Suppressor macrophage treated with lipopolysaccharide for 1 hour (primary cell): ENCODE measurements at regions not wholly inside any gene's neighbourhood (a gene's known extent, or its start where the extent isn't known, plus 50 kb on each side); places are given as distances from the start of the nearest gene placed in this dataset.

ENCODE experiments used
- DNase-seq, 3 donors: peaks; one replicate each; pipeline ENCODE4 v3.0.0-alpha.2; 2020 to 2022

DNA sequence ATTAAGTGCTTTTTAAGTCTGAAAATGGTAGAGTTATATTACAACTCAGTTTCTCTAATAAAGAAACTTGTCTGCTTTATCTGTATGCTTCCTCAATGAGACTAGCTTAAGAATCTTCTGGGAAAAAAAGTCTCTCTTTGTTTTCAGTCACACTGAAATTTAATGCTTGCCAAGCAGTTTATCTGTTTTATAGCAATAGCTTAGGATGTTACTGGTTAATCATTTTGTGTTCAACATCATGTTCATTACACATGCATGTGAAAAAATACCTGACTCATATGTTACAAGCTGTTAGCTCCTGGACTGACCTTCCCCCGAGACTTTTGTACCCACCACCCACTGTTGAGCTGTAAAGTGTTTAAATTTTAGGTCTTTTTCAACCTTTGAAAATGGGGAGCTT lies 706.2 kb upstream of the CBLB start:
- DNase-seq = no peak

- no peak for DNase-seq
These were observed 708.4 kb upstream of the CBLB start for GRCh38 chr3:106577241-106577640.

GRCh38 chr3:106578911-106579310 lies 710.1 kb upstream of the CBLB start:
- DNase-seq = no peak

DNA sequence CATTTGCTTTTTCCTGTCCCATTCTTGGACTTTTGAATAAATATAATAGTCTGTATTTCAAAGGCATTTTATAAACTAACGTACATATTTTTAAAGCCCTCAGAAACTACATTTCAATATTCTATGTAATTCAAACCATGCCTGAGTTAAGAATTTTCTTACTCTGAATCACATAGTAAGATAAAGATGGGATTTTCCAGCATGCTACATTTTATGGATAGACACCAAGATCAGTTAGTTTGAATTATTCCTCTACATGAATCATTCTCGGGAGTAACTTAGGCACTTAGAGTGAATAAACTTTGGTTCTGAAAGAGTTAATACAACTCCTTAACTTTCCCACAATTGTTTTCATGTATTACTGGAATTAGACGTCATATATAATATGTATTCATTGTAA lies 713.3 kb upstream of the CBLB start:
- DNase-seq = no peak

GRCh38 chr3:106587551-106587950 lies 718.7 kb upstream of the CBLB start:
- DNase-seq = no peak

GRCh38 chr3:106588739-106589138 lies 719.9 kb upstream of the CBLB start:
- no peak for DNase-seq

GRCh38 chr3:106589311-106589942 lies 720.6 kb upstream of the CBLB start:
- peak in 1 of 3 donors; percentile 4 for DNase-seq

DNA sequence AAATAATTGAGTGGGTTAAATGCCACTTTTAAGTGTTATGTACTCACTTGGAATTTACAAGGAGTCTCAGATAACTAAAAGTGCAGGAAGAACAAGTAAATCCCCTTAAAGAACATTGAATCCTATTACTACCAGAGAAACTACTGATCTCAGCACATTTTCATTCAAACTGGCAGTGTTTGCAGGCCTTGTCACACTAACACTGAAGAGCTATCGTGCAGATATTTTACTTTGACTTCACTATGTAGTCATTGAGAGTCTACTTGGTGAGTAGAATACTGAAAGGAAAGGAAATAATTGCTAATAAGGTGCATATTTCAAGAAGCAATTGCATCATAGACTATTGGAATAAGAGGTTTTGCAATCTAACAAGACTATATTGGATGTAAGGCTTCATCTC lies 721.4 kb upstream of the CBLB start:
- DNase-seq = no peak

DNA sequence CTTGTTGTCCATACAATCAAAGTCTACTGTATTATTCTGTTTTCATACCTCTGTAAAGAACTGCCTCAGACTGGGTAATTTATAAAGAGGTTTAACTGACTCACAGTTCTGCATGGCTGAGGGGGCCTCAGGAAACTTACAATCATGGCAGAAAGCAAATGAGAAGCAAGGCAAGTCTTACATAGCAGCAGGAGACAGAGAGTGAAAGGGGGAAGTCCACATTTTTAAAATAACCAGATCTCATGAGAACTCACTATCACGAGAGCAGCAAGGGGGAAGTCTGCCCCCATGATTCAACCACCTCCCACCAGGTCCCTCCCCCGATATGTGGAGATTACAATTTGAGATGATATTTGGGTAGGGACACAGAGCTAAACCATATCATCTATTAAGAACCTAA lies 724.6 kb upstream of the CBLB start:
- peak; percentile 8 to 19 (median 15) for DNase-seq

DNA sequence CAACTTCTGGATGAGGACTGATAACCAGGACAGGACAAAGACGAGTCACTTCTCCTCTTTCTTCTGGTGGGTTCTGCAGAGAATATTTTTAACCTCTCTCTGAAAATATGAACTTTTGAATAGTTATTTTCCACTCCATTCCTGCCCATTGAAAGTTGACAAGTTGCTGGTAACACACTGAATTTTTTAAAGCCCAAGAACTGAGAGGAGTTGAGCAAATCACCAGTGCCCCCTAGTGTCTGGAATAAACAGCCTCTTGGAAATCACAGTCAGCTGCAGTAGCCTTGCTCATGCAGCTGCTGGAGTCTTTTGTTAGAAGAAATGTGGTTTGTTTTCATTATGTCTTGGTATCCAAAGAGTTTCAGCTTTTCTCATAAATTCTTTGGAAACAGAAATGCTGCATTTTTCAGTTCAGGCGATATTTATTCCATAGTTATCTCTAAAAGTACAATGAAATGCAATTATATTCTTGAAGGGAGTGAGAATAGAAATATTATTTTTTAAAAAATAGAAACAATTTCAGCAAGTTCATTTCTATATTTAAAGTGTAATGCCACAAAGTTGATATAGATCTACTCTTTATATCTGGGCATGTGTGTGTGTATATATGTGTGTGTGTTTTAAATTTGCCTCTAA lies 741.0 kb upstream of the CBLB start:
- peak; percentile 65 to 82 (median 73) for DNase-seq

- no peak for DNase-seq
These were observed 741.6 kb upstream of the CBLB start for GRCh38 chr3:106610362-106610959.

DNA sequence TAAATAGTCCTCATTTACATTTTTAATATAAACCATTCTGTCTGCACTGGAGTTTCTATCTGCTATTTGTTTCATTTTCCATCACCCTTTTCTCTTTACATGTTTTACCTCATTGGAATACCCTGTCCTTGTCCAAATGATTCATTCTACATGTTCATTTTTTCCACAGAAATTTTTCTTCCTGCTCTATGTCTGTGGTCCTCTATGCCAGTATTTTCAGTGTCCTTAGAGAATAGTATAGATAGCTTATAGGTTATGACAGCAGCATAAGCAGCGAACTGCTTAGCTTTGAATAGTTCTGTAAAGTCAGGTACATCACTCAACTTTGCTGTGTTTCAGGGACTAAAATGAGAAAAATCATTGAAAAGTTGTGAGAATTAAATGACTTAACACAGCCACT lies 742.3 kb upstream of the CBLB start:
- no peak for DNase-seq

DNA sequence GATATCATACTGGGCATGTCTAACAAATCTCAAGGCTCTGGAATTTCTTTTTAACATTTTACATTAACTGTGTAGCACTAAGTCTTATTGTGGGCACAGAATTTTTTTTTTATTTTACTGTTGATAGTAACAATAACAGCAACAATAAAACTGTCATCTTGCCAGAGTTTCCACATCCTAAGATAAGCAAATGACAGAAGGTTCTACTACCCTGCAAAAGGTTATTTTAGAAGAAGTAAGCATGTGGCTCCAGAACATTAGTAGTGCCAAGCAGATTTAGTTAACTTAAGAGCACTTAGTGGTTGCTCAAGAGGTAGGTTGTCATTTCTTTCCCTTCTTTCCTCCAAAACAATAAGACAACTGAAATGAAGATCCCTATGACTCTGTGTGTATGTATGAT lies 743.0 kb upstream of the CBLB start:
- no peak for DNase-seq

DNA sequence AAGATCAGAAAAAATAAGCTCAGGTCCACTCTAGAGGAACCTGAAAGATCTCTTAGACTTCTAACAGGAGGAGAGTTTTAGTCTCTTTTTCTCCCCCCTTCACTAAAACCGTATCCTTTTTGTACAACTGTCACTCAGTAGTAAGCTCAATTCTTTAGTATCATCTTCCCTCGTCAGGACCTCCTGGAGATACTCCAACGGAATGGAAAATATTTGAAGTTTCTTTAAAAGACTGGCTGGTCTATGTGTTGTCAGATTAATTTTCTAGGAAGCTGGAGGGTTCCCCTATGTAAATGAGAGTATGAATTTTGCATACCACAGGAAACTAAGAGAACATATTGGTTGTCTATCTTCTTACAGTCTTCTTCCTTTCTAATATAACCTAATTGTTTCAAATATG lies 747.7 kb upstream of the CBLB start:
- no peak for DNase-seq

- no peak for DNase-seq
These were observed 748.5 kb upstream of the CBLB start for GRCh38 chr3:106617276-106617675.

DNA sequence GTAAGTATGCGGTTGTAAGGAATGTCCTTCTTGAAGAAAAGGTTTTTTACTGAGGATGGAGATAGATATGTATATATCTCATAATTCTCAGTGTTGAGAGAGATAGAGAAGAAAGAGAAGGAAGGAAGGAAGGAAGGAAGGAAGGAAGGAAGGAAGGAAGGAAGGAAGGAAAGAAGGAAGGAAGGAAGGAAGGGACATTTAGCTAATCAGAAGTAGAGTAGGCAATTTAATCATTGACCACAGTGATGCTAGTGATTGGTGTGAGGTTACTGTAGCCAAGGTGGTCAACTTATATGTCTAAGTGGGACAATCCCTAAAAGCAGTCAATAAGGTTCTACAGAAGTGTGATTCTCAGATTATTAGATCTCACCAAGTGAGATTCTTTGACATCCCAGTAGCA lies 751.8 kb upstream of the CBLB start:
- no peak for DNase-seq

DNA sequence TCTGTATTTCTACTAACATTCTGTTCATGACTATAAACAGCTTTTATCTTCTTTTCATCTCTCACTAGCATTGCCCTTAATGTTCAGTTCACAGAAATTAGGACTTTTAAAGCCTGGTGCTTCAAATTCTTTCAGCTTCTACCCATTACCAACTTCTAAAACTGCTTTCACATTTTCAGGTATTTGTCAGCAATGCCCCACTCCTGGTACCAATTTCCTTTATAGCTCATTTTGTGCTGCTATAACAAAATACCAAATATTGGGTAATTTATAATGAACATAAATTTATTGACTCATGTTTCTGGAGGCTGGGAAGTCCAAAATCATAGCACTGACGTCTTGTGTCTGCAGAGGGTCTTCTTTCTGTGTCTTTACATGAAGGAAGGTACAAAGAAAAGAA lies 753.1 kb upstream of the CCDC54 start:
- no peak for DNase-seq

DNA sequence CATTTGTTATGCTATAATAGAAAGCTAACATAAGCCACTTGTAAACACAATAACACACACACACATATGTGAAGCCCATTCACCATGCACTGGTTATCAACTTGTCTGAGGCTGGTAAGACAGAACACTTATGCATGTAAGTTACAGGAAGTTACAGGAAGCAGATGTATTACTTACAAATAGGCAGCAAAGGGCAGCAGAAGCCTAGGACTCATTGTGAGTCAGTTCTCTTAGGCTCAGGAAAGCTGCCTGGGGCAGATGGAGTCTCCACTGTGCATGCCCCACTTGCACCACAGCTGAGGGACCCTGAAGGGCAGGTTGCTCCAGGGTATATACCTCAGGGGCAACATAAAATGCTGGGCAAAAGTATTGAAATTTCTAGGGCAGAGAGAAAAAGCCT lies 748.8 kb upstream of the CCDC54 start:
- no peak for DNase-seq

DNA sequence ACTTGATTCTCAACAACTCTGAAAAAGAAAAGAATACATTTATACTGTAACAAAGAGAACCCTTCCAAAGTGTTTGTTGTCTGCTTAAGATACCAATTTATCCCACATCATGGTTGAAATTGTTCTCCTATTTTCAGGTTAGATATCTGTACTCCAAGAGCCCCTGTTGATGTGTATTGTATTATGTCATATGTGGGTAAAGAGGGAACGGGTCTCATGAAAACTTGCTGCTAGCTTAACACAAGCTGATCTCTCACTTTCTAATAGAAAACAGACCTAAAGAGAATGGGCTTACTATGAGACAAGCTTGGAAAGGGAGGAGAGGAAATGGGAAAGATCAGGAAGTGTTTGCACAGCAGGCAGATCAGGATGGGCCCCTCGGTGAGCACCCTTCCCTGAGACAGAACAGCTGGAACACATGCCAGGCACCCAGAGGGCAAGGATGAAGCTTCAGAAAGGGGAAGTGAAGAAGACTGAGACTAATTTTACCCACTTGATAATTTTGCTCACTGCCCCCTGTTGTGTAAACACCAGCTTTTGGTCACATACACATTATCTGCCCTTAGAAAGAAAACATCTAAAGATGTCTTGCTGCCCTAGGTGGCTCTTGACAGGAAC lies 747.9 kb upstream of the CCDC54 start:
- DNase-seq = no peak

- no peak for DNase-seq
These were observed 745.7 kb upstream of the CCDC54 start for GRCh38 chr3:106631373-106632108.

- no peak for DNase-seq
These were observed 742.0 kb upstream of the CCDC54 start for GRCh38 chr3:106635271-106635670.

DNA sequence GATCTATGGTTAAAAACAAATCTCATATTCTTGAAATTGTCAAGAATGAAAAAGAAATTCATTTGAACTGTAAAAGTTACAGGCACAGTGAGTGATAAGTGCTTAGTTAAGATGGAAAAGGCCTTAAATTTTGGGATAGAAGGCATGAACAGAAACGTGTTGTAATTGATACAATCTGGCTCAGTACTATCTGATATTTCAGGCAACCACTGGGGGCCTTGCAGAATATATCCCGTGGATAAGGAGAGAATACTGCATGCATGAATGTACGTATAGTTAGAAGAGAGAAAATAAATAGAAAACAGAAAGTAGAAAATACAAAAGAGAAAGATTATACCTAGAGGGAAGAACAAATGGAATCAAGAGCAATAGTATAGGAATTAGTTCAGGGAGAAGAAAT lies 741.4 kb upstream of the CCDC54 start:
- DNase-seq = no peak

DNA sequence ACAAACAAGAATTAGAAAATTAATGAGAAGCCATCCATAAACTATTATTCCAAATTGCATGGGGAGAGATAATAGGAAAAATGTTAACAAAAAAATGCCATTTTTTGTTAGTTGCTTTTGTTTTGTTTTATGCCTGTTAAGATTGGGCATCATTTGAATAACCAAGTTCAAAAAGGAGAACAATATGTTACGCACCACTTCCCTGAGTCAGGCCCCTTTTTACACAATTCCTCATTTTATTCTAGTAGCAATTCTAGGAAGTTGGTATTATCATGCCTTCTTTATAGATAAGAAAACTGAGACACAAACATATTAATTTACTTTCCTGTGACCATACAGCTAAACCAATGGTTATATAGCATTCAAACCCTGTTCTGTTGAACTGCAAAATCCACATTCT lies 736.9 kb upstream of the CCDC54 start:
- DNase-seq = peak in 1 of 3 donors; percentile 20

GRCh38 chr3:106642161-106642560 lies 735.1 kb upstream of the CCDC54 start:
- no peak for DNase-seq
